HG02840 (cell line): ENCODE measurements at regions not wholly inside any gene's neighbourhood (a gene's known extent, or its start where the extent isn't known, plus 50 kb on each side); places are given as distances from the start of the nearest gene placed in this dataset.

Experiments used
- ATAC-seq: cut with Tn5 transposase; IDR thresholded peaks from one replicate; pipeline ENCODE4 v1.9.1; 2021; ENCODE audit warnings: mild to moderate bottlenecking, moderate library complexity, moderate number of reproducible peaks; ENCODE audit not compliant: unreplicated experiment, low FRiP score

- no peak for ATAC-seq
These were observed 98.7 kb upstream of the PDC start for GRCh38 chr1:186559601-186560116.

DNA sequence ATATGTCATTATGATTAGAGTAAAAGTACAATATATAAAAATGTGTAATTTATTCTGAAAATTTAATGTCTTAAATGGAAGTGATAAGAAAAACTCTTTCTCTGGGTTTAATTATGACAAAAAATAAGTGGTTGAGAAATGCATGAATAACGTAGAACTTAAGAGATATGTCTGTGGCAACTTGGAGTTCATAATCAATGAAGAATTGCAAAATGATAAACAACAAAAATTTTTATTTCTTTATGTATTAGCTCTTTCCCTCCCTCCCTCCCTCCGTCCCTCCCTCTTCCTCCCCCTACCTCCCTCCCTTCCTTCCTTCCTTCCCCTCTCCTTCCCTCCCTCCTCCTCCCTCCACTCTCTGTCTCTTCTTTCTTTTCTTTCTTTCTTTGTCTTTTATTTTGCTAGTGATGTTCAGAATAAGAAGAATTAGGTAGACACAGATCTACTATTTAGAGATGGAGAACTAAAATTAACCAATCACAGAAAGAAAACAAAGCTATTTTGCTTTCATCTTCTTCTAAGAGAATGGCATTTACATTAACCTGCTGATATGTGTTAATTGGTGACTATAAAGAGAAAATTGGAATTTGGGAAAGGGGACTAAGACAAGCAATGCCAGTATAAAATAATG lies 96.3 kb upstream of the PDC start:
- ATAC-seq, result no peak

GRCh38 chr1:186550832-186551231 lies 89.9 kb upstream of the PDC start:
- no peak for ATAC-seq

DNA sequence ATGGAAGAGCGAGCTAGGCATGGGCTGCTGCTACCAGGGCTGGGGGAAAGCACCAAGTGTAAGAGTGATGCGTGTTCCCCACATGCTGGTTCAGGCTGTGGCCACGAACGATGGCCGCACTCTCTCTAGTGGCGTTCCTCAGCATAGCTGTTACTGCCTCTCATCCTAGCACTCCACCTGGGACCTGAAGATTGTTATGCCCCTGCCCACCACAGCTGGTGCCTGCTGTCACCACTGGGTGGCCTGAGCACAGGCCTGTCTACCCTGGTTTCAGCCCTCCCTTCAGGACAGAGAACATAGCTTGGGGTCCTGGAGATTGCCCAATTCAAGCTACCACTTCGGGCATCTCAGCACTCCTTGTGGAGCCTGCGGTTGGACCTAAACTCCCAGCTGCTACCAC lies 80.1 kb upstream of the PDC start:
- no peak for ATAC-seq

- no peak for ATAC-seq
These were observed 79.6 kb upstream of the PDC start for GRCh38 chr1:186540521-186540920.

DNA sequence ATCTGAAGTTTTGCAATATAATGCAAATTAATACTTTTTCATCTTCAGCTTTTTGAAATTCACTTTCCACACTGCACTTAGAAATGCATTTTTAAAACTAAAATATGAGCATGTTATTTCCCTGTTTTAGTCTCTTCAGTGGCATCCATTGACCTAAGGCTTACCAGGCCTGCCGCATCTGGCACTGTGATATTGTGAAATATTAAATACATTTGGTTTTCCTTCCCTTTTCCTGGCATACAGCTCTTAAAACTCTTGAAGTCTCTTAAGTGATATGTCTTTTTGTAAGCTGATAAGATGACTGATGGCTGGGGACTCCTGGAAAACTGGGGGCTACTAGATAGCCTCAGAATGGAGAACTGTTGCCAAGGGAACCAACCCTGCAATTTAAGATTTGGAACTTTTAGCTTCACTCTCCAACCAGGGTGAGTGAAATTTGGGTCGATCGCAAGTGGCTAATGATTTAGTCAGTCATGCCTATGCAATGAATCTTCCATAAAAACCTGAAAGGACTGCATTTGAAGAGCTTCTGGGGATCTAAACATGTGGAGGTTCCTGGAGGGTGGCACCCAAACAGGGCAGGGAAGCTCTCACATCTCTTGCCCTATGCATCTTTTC lies 75.5 kb upstream of the PDC start:
- ATAC-seq, result no peak

DNA sequence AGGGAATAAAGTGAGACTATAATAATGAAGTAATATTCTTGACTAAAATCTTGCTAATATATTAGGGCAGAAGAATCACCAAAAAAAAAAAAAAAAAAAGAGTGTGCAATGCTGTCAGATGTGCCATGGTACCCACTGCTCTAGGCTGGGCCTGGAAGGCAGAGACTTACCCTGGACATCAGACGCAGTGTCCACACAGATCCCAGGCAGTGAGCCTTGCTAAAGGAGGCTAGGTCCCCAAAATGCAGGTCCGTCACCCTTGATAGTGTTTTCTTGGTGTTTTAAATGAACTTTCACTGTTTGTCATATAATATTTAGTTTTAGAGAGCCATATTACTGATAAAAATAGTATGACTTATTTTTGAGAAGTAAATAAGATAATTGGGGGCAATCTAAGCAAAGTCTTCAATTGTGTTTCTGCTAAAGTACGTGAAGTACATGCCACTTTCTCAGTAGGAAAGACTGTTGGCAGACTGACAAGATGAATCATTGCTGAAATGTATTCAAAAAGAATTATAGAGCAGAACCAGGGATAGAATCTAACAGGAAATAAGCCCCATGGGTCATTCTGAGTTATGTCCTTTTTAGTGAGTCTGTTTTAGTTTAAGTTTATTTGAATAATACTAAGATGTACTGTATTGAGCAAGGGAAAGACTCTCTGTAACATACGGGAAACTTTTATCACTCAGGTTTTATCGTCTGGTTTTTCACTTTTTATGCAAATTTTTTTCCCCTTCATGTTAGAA lies 74.6 kb upstream of the PDC start:
- no peak for ATAC-seq

DNA sequence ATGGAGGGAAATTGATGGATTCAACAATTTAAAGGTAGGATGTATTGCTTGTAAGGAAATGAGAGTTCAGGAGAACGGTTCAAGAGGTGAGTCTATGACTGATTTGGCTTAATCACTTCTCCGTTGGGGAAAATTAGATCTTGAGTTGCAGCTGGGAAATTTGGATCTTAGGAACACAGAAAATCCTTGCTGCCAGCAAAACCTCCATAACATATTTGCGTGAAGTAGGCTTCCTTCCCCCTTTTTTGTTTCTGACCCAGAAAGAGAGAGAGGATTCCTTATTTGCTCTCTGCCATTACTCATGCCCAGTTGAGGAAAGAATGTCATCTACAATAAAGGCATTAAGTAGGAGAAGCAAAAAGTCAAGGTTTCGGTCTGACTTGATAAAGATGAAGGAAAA lies 73.5 kb upstream of the PDC start:
- no peak for ATAC-seq

GRCh38 chr1:186532466-186532865 lies 71.6 kb upstream of the PDC start:
- no peak for ATAC-seq

GRCh38 chr1:186531561-186532165 lies 70.7 kb upstream of the PDC start:
- ATAC-seq, result no peak

- ATAC-seq, result no peak
These were observed 69.2 kb upstream of the PDC start for GRCh38 chr1:186530109-186530508.

GRCh38 chr1:186519982-186520381 lies 59.1 kb upstream of the PDC start:
- no peak for ATAC-seq

DNA sequence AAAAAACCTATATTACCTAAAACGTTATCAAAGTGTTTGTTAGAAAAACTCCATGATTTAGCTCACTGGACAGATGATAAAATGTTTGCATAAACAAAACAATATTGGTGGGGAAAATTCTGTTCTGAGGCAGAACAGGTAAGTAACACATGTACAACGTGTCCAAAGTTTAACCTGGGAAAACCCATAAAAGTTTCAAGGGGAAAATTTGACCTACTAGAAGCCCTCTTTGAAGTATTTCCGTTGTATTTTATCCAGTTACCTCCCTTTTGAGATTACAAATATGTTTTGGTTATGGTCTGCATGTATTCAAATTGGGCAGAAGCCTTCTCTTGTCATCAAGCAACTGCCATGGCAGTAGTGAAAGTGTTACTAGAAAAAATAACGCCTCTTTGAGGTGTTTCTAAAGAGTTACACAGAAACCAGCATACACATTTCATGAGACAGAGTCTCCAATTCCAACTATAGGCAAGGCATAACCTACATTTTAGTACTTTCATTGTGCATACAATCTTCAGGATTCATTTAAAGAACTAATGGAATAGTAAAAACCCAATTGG lies 58.0 kb upstream of the PDC start:
- ATAC-seq, result peak; percentile 82

- peak; percentile 11 for ATAC-seq
These were observed 57.5 kb upstream of the PDC start for GRCh38 chr1:186518395-186518794.

DNA sequence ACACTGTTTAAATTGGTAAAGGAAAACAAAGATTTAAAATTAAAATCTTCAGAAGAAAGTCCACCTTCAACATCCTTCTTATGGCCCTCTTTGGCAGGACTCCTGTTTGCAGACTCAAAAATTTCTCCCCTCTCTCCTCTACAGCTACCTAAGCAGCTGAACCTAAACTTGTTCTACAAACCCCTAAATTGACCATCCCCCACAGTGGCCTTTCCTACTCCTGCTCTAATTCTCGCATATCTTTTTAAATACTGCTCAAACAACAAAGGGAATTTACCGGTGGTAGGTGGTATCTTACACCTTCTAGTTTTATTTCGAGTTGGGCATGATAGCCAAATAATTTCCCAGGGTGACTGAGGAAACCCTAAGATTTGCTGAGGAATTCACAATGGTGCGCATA lies 53.5 kb upstream of the PDC start:
- no peak for ATAC-seq

GRCh38 chr1:186513526-186513925 lies 52.6 kb upstream of the PDC start:
- no peak for ATAC-seq

DNA sequence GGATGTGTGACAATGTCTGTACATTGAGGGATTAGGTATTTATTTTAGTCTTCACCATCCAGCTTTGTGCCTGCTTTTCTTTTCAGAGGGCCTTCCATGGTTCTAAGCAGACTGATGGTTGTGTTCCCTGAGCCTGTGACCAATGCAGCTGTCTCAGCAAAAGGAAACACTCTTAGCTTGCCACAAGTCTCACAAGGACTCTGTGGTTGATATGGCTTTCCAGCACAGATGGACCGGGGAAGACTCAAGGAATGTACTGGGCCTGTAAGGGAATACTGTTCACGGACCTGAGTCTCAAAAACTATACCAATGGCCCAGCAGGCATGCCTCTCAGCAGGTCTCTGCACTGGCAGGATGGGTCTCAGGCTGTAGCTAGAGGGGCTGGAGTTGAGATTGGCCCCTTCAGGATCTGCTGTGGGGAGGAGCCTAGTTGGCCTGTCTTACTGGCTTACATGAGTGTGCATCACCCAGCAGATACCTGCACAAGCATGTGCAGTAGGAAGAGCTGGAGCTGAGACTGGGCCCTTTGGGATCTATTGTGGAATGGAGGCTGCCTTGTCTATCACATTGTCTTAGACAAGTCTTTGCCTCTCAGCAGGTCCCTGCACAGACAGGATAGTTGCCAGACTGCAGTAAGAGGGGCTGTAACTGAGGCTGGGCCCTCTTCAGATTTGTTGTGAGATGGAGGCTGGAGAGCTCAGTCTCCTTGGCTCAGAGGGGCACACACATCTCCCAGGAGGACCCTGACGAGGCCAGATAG lies 52.0 kb upstream of the PDC start:
- no peak for ATAC-seq

GRCh38 chr1:186511761-186512637 lies 51.1 kb upstream of the PDC start:
- peak; percentile 98 for ATAC-seq
